Psoas muscle (tissue), 7 donors: ENCODE measurements at regions not wholly inside any gene's neighbourhood (a gene's known extent, or its start where the extent isn't known, plus 50 kb on each side); places are given as distances from the start of the nearest gene placed in this dataset.

ENCODE experiments used
- ATAC-seq, 4 donors: fragments of 200-7000 bp; cut with Tn5 transposase; one replicate each; pipeline ENCODE4 v1.9.1; 2020; ENCODE audit warnings: moderate library complexity in 3 of 4, mild to moderate bottlenecking in 2 of 4
- DNase-seq, 2 donors: peaks; one replicate each; pipeline ENCODE4 v3.0.0-alpha.2; 2020
- H3K27ac ChIP-seq: fragments of 200-600 bp; one replicate; pipeline ENCODE4 v1.8.0; 2022
- H3K27me3 ChIP-seq, 3 donors: fragments of 200-600 bp in 1 of 3; one replicate each; pipeline versions ENCODE4 v1.6.1 to v1.8.0; 2013 to 2022; ENCODE audit warnings: low read length in 2 of 3, mild to moderate bottlenecking in 2 of 3, moderate library complexity in 1 of 3; ENCODE audit not compliant: insufficient read depth in 3 of 3
- H3K36me3 ChIP-seq, 2 donors: fragments of 200-600 bp in 1 of 2; one replicate each; pipeline versions ENCODE4 v1.6.1 to v1.8.0; 2013 to 2022; ENCODE audit warnings: low read depth in 1 of 2, mild to moderate bottlenecking in 1 of 2, moderate library complexity in 1 of 2; ENCODE audit not compliant: insufficient read depth in 1 of 2
- H3K4me1 ChIP-seq: fragments of 200-600 bp; one replicate; pipeline ENCODE4 v1.8.0; 2022
- H3K4me3 ChIP-seq: fragments of 200-600 bp; one replicate; pipeline ENCODE4 v1.8.0; 2022; ENCODE audit warnings: mild to moderate bottlenecking
- H3K9me3 ChIP-seq: fragments of 200-600 bp; one replicate; pipeline ENCODE4 v1.8.0; 2022
- WGBS, 3 donors: extraction: QIAGEN DNeasy Blood & Tissue Kit; methylation state at CpG; one replicate each; pipeline versions ENCODE4 v1.1.6 to v1.1.7; 2013; 5-methylcytosine and 5-hydroxymethylcytosine counted together
- intact Hi-C, 2 donors: fragments of 100-400 bp; cut with DNase I; formaldehyde crosslinking; loops; one replicate each; pipeline versions ENCODE4 v1.11.0 to v1.14.2; 2022
- TF ChIP-seq, protein P1 (sequence below): fragments of 200-600 bp; IDR thresholded peaks from one replicate; pipeline ENCODE4 v1.8.0; 2022; ENCODE audit warnings: antibody characterized with exemption
- donor health status: healthy with polysubstance abuse.
- donor health status: DM: no; HTN: no; CAD: no; lungs with moderate emphysema.
- donor health status: Bipolar disorder and iron deficiency.
- donor health status: healthy.
- donor health status: DM: yes; HTN: yes; CAD: no.
- donor health status: DM: no; HTN: no; CAD: no.
- donor health status: DM: yes; HTN: yes; CAD: no.

DNA sequence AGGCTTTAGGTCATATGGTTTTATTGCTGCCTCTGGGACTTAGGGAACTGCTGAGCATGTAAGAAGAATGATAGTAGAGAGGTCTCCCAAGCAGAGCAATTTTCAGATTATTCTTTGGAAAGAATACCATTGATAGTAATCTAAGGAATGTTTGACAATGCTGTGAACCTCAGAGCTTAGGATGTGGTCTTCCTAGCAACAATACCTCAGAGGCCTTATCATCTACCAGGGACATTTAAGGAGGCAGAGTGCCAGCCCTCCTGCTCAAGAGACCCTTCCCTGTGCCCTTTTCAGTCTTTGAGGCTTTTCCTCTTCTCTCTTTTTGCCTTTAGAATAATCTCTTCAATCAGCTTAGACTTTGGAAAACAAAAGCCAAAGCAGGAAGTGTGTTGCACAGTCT lies 272.1 kb downstream of the OXSM start:
- intact Hi-C loops: loop anchor here in 1 of 2 donors (5.0 kb wide), 1 partner anchor 50 kb away; no protein-coding TSS in a partner anchor
- TF ChIP-seq, protein P1, sequence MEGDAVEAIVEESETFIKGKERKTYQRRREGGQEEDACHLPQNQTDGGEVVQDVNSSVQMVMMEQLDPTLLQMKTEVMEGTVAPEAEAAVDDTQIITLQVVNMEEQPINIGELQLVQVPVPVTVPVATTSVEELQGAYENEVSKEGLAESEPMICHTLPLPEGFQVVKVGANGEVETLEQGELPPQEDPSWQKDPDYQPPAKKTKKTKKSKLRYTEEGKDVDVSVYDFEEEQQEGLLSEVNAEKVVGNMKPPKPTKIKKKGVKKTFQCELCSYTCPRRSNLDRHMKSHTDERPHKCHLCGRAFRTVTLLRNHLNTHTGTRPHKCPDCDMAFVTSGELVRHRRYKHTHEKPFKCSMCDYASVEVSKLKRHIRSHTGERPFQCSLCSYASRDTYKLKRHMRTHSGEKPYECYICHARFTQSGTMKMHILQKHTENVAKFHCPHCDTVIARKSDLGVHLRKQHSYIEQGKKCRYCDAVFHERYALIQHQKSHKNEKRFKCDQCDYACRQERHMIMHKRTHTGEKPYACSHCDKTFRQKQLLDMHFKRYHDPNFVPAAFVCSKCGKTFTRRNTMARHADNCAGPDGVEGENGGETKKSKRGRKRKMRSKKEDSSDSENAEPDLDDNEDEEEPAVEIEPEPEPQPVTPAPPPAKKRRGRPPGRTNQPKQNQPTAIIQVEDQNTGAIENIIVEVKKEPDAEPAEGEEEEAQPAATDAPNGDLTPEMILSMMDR: no peak
- ATAC-seq (no peak), DNase-seq (no peak)
- Histone ChIP-seq H3K9me3 (no peaks in the 10 kb centered on the region), H3K27ac (no peak overlapping the region), H3K27me3 (no peaks in the 10 kb centered on the region), H3K4me1 (no peaks in the 10 kb centered on the region), H3K4me3 (no peak overlapping the region), H3K36me3 (no peaks in the 10 kb centered on the region)

DNA sequence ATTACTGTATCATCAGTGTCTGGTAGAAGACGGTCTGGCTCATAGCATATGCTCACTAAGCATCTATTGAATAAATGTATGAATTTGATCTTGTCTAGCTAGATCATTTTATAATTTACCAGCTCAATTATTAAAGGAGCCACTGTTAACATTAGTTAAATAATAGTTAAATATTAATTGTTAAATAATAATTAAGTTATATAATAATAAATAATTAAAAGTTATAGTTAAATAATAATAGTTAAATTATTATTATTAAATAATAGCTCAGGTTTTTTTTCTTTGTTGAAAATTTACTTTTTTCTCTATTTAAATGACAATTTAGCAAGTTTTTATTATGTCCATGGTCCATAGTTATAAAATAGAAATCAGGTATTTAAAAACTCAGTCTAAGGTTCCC lies 274.4 kb downstream of the OXSM start:
- Histone ChIP-seq H3K4me3 (no peak overlapping the region), H3K9me3 (no peaks in the 10 kb centered on the region), H3K36me3 (no peaks in the 10 kb centered on the region), H3K4me1 (peaks cover 4% of the 10 kb centered on the region), H3K27me3 (no peaks in the 10 kb centered on the region), H3K27ac (no peak overlapping the region)
- intact Hi-C loops: loop anchor here in 1 of 2 donors (5.0 kb wide), 1 partner anchor 48 kb away; no protein-coding TSS in a partner anchor
- WGBS, 3 donors: 88 to 100% (median 96%) methylated on average over 1 of the region's 1 CpG
- no peak for DNase-seq
- ATAC-seq: no peak
- TF ChIP-seq, protein P1: no peak

DNA sequence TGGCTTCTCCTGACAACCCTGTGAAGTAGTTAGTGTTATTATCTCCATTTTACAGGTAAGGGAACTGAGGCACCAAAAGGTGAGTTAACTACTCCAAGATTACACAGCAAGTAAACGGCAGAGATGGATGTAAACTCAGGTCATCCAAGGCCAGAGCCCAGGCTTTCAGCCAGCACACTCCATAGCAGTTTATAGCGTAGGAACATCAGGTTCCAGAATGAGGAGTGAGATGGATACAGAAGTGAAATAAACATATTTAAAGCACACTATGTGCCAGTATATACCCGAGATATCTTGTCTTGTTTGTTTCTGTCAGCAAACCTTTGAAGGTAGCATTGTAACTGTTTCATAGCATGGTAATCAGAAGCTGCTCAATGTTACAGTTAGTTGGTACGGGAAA lies 279.0 kb downstream of the OXSM start:
- 30 to 50% (median 35%) methylated on average over 4 of the region's 4 CpGs for WGBS, 3 donors
- TF ChIP-seq, protein P1: no peak
- Histone ChIP-seq H3K27ac (no peak overlapping the region), H3K4me3 (no peak overlapping the region), H3K4me1 (peaks cover 5% of the 10 kb centered on the region), H3K9me3 (no peaks in the 10 kb centered on the region), H3K27me3 (no peaks in the 10 kb centered on the region), H3K36me3 (no peaks in the 10 kb centered on the region)
- DNase-seq (peak in 1 of 2 donors; percentile 58), ATAC-seq (peak in 2 of 4 donors; percentile 82 to 96)
- intact Hi-C loops: no loop called here

DNA sequence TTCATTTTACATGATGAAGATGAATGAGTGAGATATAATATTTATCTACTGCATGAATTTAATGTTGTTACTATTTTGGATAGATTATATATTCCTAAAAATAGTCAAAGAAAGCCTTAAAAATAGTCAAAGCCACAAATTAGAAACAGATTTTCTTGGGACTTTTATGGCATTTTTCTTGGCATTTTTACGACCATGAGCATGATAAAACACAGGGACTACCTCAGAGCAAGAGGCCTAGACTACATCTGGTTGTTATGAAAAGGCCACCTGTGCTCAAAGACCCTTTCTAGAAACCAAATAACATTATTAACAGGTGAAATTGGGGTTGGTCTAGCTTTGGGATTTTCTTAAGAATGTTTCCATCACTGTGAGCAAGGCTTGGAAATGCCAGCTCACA lies 281.0 kb downstream of the OXSM start:
- intact Hi-C loops: no loop called here
- no peak overlapping the region for H3K4me3 ChIP-seq
- no peaks in the 10 kb centered on the region for H3K27me3 ChIP-seq
- H3K9me3 ChIP-seq: no peaks in the 10 kb centered on the region
- ATAC-seq (no peak), DNase-seq (no peak)
- peaks cover 5% of the 10 kb centered on the region for H3K4me1 ChIP-seq
- no peaks in the 10 kb centered on the region for H3K36me3 ChIP-seq
- TF ChIP-seq, protein P1: no peak
- H3K27ac ChIP-seq: no peak overlapping the region
- 76 to 90% (median 80%) methylated on average over 1 of the region's 1 CpG for WGBS, 3 donors

DNA sequence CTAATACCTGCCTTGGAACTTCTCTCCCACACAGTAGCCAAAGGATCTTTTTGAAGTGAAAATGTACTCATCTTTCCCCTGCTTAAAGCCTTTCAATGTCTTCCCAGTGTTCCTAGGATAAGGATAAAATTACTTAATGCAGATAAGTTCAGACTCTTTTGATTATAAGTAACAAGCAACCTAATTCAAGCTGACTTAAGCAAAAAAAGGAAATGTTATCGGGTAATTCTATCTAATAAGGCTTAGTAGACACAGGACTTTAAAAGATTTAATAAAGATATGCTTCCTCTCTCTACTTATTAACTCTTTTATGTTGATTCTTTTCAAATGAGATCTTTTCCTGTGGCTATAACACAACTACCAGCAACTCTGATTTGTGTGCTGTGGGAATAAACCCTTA lies 284.2 kb downstream of the OXSM start:
- H3K27me3 ChIP-seq: no peaks in the 10 kb centered on the region
- ATAC-seq: no peak
- no peak overlapping the region for H3K4me3 ChIP-seq
- H3K4me1 ChIP-seq: peaks cover 8% of the 10 kb centered on the region
- intact Hi-C loops: no loop called here
- DNase-seq: no peak
- H3K27ac ChIP-seq: no peak overlapping the region
- TF ChIP-seq, protein P1: no peak
- H3K36me3 ChIP-seq: no peaks in the 10 kb centered on the region
- WGBS, 3 donors: 89 to 95% (median 94%) methylated on average over 1 of the region's 1 CpG
- H3K9me3 ChIP-seq: no peaks in the 10 kb centered on the region
